GM12872 (cell line): ENCODE measurements at regions not wholly inside any gene's neighbourhood (a gene's known extent, or its start where the extent isn't known, plus 50 kb on each side); places are given as distances from the start of the nearest gene placed in this dataset.

Experiments
- CTCF ChIP-seq: IDR thresholded peaks from 3 replicates; pipeline ENCODE4 v1.5.1; 2011; ENCODE audit warnings: low read depth, mild to moderate bottlenecking, low read length, moderate library complexity; ENCODE audit not compliant: insufficient read depth

- no peak for TF ChIP-seq CTCF
Measured at GRCh38 chr6:154611241-154611640, 100.8 kb upstream of the CNKSR3 start.

GRCh38 chr6:154611847-154612246 lies 101.4 kb upstream of the CNKSR3 start:
- TF ChIP-seq CTCF, result no peak

- no peak for TF ChIP-seq CTCF
Measured at GRCh38 chr6:154613137-154613676, 102.7 kb upstream of the CNKSR3 start.

GRCh38 chr6:154614101-154614500 lies 103.6 kb upstream of the CNKSR3 start:
- no peak for TF ChIP-seq CTCF

- TF ChIP-seq CTCF, result no peak
Measured at GRCh38 chr6:154614641-154615040, 104.2 kb upstream of the CNKSR3 start.

GRCh38 chr6:154615483-154616025 lies 105.1 kb upstream of the CNKSR3 start:
- TF ChIP-seq CTCF, result no peak

- no peak for TF ChIP-seq CTCF
Measured at GRCh38 chr6:154617175-154617574, 106.7 kb upstream of the CNKSR3 start.
